ENCODE measurements at regions not wholly inside any gene's neighbourhood (a gene's known extent, or its start where the extent isn't known, plus 50 kb on each side); places are given as distances from the start of the nearest gene placed in this dataset.
A peak's percentile ranks its signal among the peaks of the same experiment; 100 is the strongest.
"Not testable (repeated sequence)": the region's sequence is repeated elsewhere in the genome, so short reads cannot be mapped to it uniquely, and the experiment has no call there.

- DNase-seq, result no peak
These were observed 53.5 kb downstream of the TEX51 start for GRCh38 chr2:126952216-126952615.

GRCh38 chr2:126953483-126953882, 54.8 kb downstream of the TEX51 start:
- DNase-seq, result no peak

GRCh38 chr2:126954831-126955230, 56.1 kb downstream of the TEX51 start:
- no peak for DNase-seq

GRCh38 chr2:126956773-126957172, 58.1 kb downstream of the TEX51 start:
- not testable (repeated sequence) for DNase-seq

- DNase-seq, result no peak
These were observed 64.7 kb downstream of the TEX51 start for GRCh38 chr2:126963390-126963789.

- DNase-seq, result no peak
These were observed 67.9 kb downstream of the TEX51 start for GRCh38 chr2:126966601-126967000.

- no peak for DNase-seq
These were observed 71.9 kb downstream of the TEX51 start for GRCh38 chr2:126970583-126970982.

- DNase-seq, result no peak
These were observed 72.4 kb downstream of the TEX51 start for GRCh38 chr2:126971162-126971480.

- peak; percentile 50 for DNase-seq
These were observed 73.0 kb downstream of the TEX51 start for GRCh38 chr2:126971481-126972278.

GRCh38 chr2:126972279-126972626, 73.6 kb downstream of the TEX51 start:
- no peak for DNase-seq

- DNase-seq, result no peak
These were observed 75.1 kb downstream of the TEX51 start for GRCh38 chr2:126973745-126974144.

- DNase-seq, result peak; percentile 4
These were observed 77.3 kb downstream of the TEX51 start for GRCh38 chr2:126975671-126976655.

GRCh38 chr2:126976721-126977328, 78.1 kb downstream of the TEX51 start:
- DNase-seq, result no peak

- no peak for DNase-seq
These were observed 79.6 kb downstream of the TEX51 start for GRCh38 chr2:126978333-126978732.

GRCh38 chr2:126979039-126980003, 80.6 kb downstream of the TEX51 start:
- no peak for DNase-seq

GRCh38 chr2:126981476-126981875, 82.8 kb downstream of the TEX51 start:
- no peak for DNase-seq

GRCh38 chr2:126982935-126983334, 84.2 kb downstream of the TEX51 start:
- DNase-seq, result no peak

- DNase-seq, result no peak
These were observed 88.0 kb downstream of the TEX51 start for GRCh38 chr2:126986631-126987187.

GRCh38 chr2:126988482-126988881, 89.8 kb downstream of the TEX51 start:
- DNase-seq, result no peak

GRCh38 chr2:126989064-126989463, 90.4 kb downstream of the TEX51 start:
- DNase-seq, result not testable (repeated sequence)

GRCh38 chr2:126990200-126990599, 91.5 kb downstream of the TEX51 start:
- DNase-seq, result no peak
